ENCODE measurements at regions not wholly inside any gene's neighbourhood (a gene's known extent, or its start where the extent isn't known, plus 50 kb on each side); places are given as distances from the start of the nearest gene placed in this dataset.

GRCh38 chr22:46041642-46042041 is 64.7 kb upstream of the WNT7B start:
- Mint-ChIP-seq H3K9me3 (no peaks in the 10 kb centered on the region), H3K4me3 (no peak overlapping the region), H3K27me3 (ENCODE audit: insufficient read depth, low read depth, poor library complexity) (peaks cover 22% of the 10 kb centered on the region), H3K4me1 (peaks cover 13% of the 10 kb centered on the region), H3K36me3 (ENCODE audit: low read depth) (no peaks in the 10 kb centered on the region), H3K27ac (no peak overlapping the region)
- H4K20me1 ChIP-seq (replicated peaks; ENCODE audit: insufficient read depth) = no peaks in the 10 kb centered on the region
- no peak for ATAC-seq
- H2AFZ ChIP-seq = no peak overlapping the region
- H3K4me2 ChIP-seq = no peak overlapping the region
- H3K4me3 ChIP-seq = no peak overlapping the region
- H3K4me1 ChIP-seq (ENCODE audit: insufficient read depth) = peaks cover 11% of the 10 kb centered on the region
- no peaks in the 10 kb centered on the region for H3K79me2 ChIP-seq (replicated peaks; ENCODE audit: insufficient read depth)
- no peak for DNase-seq (ENCODE audit: low spot score)
- 0 out of 2 replicates have a peak, but pooled peaks cover under 1% of the 10 kb centered on the region for H3F3A ChIP-seq (replicated peaks; ENCODE audit: low read depth)
- no peak for TF ChIP-seq ZNF114 (CRISPR knock-in tag; IDR thresholded peaks at IDR 0.05)
- no peak for TF ChIP-seq CREB1 (CRISPR knock-in tag; IDR thresholded peaks at IDR 0.05; ENCODE audit: low read depth)
- no peak for TF ChIP-seq JUNB (IDR thresholded peaks at IDR 0.05; ENCODE audit: unreplicated experiment)
- TF ChIP-seq REST (IDR thresholded peaks at IDR 0.05; ENCODE audit: unreplicated experiment) = no peak
- TF ChIP-seq EZH2 (IDR thresholded peaks at IDR 0.05; ENCODE audit: low read depth, unreplicated experiment) = no peak
- TF ChIP-seq POLR2AphosphoS5 (IDR thresholded peaks at IDR 0.05; ENCODE audit: low read depth) = no peak
- TF ChIP-seq STAT1 (IDR thresholded peaks at IDR 0.05; ENCODE audit: unreplicated experiment) = no peak
- no peak for TF ChIP-seq CTCF (conservative IDR thresholded peaks at IDR 0.05; ENCODE audit: low read depth in 2 of 2)
- no peak for TF ChIP-seq ETS1 (IDR thresholded peaks at IDR 0.05)
- no peak for TF ChIP-seq ZNF462 (CRISPR knock-in tag; IDR thresholded peaks at IDR 0.05)
- TF ChIP-seq NANOG (IDR thresholded peaks at IDR 0.05; ENCODE audit: borderline replicate concordance) = no peak
- TF ChIP-seq EZH2phosphoT487 (IDR thresholded peaks at IDR 0.05; ENCODE audit: unreplicated experiment) = no peak
- no peak for TF ChIP-seq ZNF331 (CRISPR knock-in tag; IDR thresholded peaks at IDR 0.05; ENCODE audit: low read depth)
- no peak overlapping the region for H3K27ac ChIP-seq (ENCODE audit: low read depth)
- peaks cover 30% of the 10 kb centered on the region for H3K27me3 ChIP-seq (ENCODE audit: insufficient read depth)
- H3K9me2 ChIP-seq (ENCODE audit: insufficient read depth) = no peaks in the 10 kb centered on the region
- no peaks in the 10 kb centered on the region for H3K36me3 ChIP-seq (ENCODE audit: insufficient read depth)

Data from GM23338 (cell line).